NCI-H1436 (cell line): ENCODE measurements at regions not wholly inside any gene's neighbourhood (a gene's known extent, or its start where the extent isn't known, plus 50 kb on each side); places are given as distances from the start of the nearest gene placed in this dataset.

Source experiments
- DNase-seq: peaks from one replicate; lab custom pipeline; 2025; lab: John Stamatoyannopoulos, UW

GRCh38 chr5:68452286-68452685 is 236.7 kb downstream of the PIK3R1 start:
- no peak for DNase-seq

- DNase-seq = no peak
Observed at GRCh38 chr5:68454172-68454571, 238.6 kb downstream of the PIK3R1 start.

- no peak for DNase-seq
Observed at GRCh38 chr5:68454766-68455165, 239.2 kb downstream of the PIK3R1 start.

- DNase-seq = no peak
Observed at GRCh38 chr5:68455216-68455615, 239.7 kb downstream of the PIK3R1 start.

GRCh38 chr5:68456756-68457217 is 241.2 kb downstream of the PIK3R1 start:
- DNase-seq = no peak

GRCh38 chr5:68457285-68457684 is 241.7 kb downstream of the PIK3R1 start:
- no peak for DNase-seq

- no peak for DNase-seq
Observed at GRCh38 chr5:68458416-68459021, 243.0 kb downstream of the PIK3R1 start.

GRCh38 chr5:68459093-68459809 is 243.7 kb downstream of the PIK3R1 start:
- peak; percentile 30 for DNase-seq

GRCh38 chr5:68459810-68460139 is 244.2 kb downstream of the PIK3R1 start:
- DNase-seq = no peak

- DNase-seq = peak; percentile 11
Observed at GRCh38 chr5:68460147-68460798, 244.7 kb downstream of the PIK3R1 start.

GRCh38 chr5:68463606-68464005 is 248.1 kb downstream of the PIK3R1 start:
- DNase-seq = no peak

- DNase-seq = no peak
Observed at GRCh38 chr5:68464424-68464823, 248.9 kb downstream of the PIK3R1 start.

GRCh38 chr5:68465133-68465532 is 249.6 kb downstream of the PIK3R1 start:
- DNase-seq = no peak

- no peak for DNase-seq
Observed at GRCh38 chr5:68465934-68466551, 250.5 kb downstream of the PIK3R1 start.

GRCh38 chr5:68467208-68467607 is 251.7 kb downstream of the PIK3R1 start:
- DNase-seq = no peak

GRCh38 chr5:68467794-68468193 is 252.2 kb downstream of the PIK3R1 start:
- no peak for DNase-seq

- DNase-seq = no peak
Observed at GRCh38 chr5:68468322-68468721, 252.8 kb downstream of the PIK3R1 start.

- DNase-seq = no peak
Observed at GRCh38 chr5:68475476-68475983, 260.0 kb downstream of the PIK3R1 start.

GRCh38 chr5:68476854-68477253 is 261.3 kb downstream of the PIK3R1 start:
- DNase-seq = no peak

GRCh38 chr5:68478301-68479095 is 262.9 kb downstream of the PIK3R1 start:
- DNase-seq = no peak

- DNase-seq = no peak
Observed at GRCh38 chr5:68479524-68479923, 264.0 kb downstream of the PIK3R1 start.
